CD8-positive, alpha-beta memory T cell (primary cell): ENCODE measurements at regions not wholly inside any gene's neighbourhood (a gene's known extent, or its start where the extent isn't known, plus 50 kb on each side); places are given as distances from the start of the nearest gene placed in this dataset.
A peak's percentile ranks its signal among the peaks of the same experiment; 100 is the strongest.

ENCODE experiments used
- CTCF ChIA-PET: fragments of 350-600 bp; sonication (Branson Sonifier 250); formaldehyde crosslinking; loops from one replicate; lab custom pipeline; 2021; ENCODE audit warnings: antibody characterized with exemption; lab: Charles Lee
- POLR2A ChIA-PET: fragments of 350-600 bp; sonication (Branson Sonifier 250); formaldehyde crosslinking; loops from one replicate; lab custom pipeline; 2021; ENCODE audit warnings: antibody characterized with exemption; lab: Charles Lee
- DNase-seq, 5 donors: peaks; one replicate each; pipeline versions ENCODE4 v3.0.0 to v3.0.0-alpha.2; 2020 to 2022; ENCODE audit warnings: mixed read lengths in 1 of 5
- H3K27ac ChIP-seq: one replicate; pipeline ENCODE4 v1.7.0; 2013; ENCODE audit warnings: low read depth, mild to moderate bottlenecking, low read length, moderate library complexity
- H3K27me3 ChIP-seq: 2 replicates; pipeline ENCODE4 v1.7.0; 2013; ENCODE audit warnings: low read length, mild to moderate bottlenecking; ENCODE audit not compliant: insufficient read depth, poor library complexity, severe bottlenecking
- H3K36me3 ChIP-seq: 2 replicates; pipeline ENCODE4 v1.7.0; 2013; ENCODE audit warnings: mild to moderate bottlenecking, low read length, moderate library complexity; ENCODE audit not compliant: insufficient read depth
- H3K4me1 ChIP-seq: 2 replicates; pipeline ENCODE4 v1.7.0; 2013; ENCODE audit warnings: mild to moderate bottlenecking, low read length, moderate library complexity; ENCODE audit not compliant: insufficient read depth
- H3K4me3 ChIP-seq: 2 replicates; pipeline ENCODE4 v1.7.0; 2013; ENCODE audit warnings: mild to moderate bottlenecking, low read length
- H3K9me3 ChIP-seq: 2 replicates; pipeline ENCODE4 v1.7.0; 2013; ENCODE audit warnings: mild to moderate bottlenecking, low read length
- H3K27ac Mint-ChIP-seq, 8 donors: one replicate each; pipeline ENCODE4 v1.8.0; 2020 to 2021; ENCODE audit warnings: mixed read lengths in 8 of 8, mild to moderate bottlenecking in 6 of 8, inconsistent platforms in 3 of 8, moderate library complexity in 3 of 8
- H3K27me3 Mint-ChIP-seq, 2 donors: one replicate each; pipeline ENCODE4 v1.8.0; 2020 to 2021; ENCODE audit warnings: mixed read lengths in 2 of 2, mild to moderate bottlenecking in 1 of 2, moderate library complexity in 1 of 2
- H3K36me3 Mint-ChIP-seq, 3 donors: one replicate each; pipeline ENCODE4 v1.8.0; 2020 to 2021; ENCODE audit warnings: mixed read lengths in 3 of 3, inconsistent platforms in 1 of 3, mild to moderate bottlenecking in 1 of 3
- H3K4me1 Mint-ChIP-seq, 3 donors: one replicate each; pipeline ENCODE4 v1.8.0; 2020 to 2021; ENCODE audit warnings: mixed read lengths in 3 of 3, inconsistent platforms in 1 of 3, mild to moderate bottlenecking in 1 of 3
- H3K4me3 Mint-ChIP-seq, 7 donors: one replicate each; pipeline ENCODE4 v1.8.0; 2020 to 2021; ENCODE audit warnings: mixed read lengths in 7 of 7, mild to moderate bottlenecking in 6 of 7, moderate library complexity in 4 of 7, inconsistent platforms in 2 of 7
- H3K9me3 Mint-ChIP-seq, 5 donors: one replicate each; pipeline ENCODE4 v1.8.0; 2020 to 2022; ENCODE audit warnings: mixed read lengths in 5 of 5, mild to moderate bottlenecking in 3 of 5, moderate library complexity in 2 of 5, inconsistent platforms in 1 of 5

- ChIA-PET CTCF (no interaction called here), POLR2A (no interaction called here)
- Histone ChIP-seq H3K4me3 (no peak overlapping the region), H3K36me3 (no peaks in the 10 kb centered on the region), H3K27me3 (no peaks in the 10 kb centered on the region), H3K9me3 (no peaks in the 10 kb centered on the region), H3K4me1 (no peaks in the 10 kb centered on the region), H3K27ac (no peak overlapping the region)
- Mint-ChIP-seq H3K27ac (no peak overlapping the region), H3K27me3 (no peaks in the 10 kb centered on the region), H3K4me3 (no peak overlapping the region), H3K4me1 (no peaks in the 10 kb centered on the region), H3K9me3 (peaks cover under 1 to 15% (median 3%) of the 10 kb centered on the region in 5 donors), H3K36me3 (no peaks in the 10 kb centered on the region)
- no peak for DNase-seq
Observed at GRCh38 chr5:89904442-89904841, 505.1 kb downstream of the CETN3 start.

GRCh38 chr5:89901983-89902382, 507.6 kb downstream of the CETN3 start:
- Histone ChIP-seq H3K36me3 (no peaks in the 10 kb centered on the region), H3K9me3 (no peaks in the 10 kb centered on the region), H3K27ac (no peak overlapping the region), H3K4me3 (no peak overlapping the region), H3K4me1 (no peaks in the 10 kb centered on the region), H3K27me3 (no peaks in the 10 kb centered on the region)
- Mint-ChIP-seq H3K36me3 (no peaks in the 10 kb centered on the region), H3K4me3 (no peak overlapping the region), H3K27ac (no peak overlapping the region), H3K4me1 (no peaks in the 10 kb centered on the region), H3K9me3 (peaks cover 2 to 21% (median 2%) of the 10 kb centered on the region in 5 donors), H3K27me3 (no peaks in the 10 kb centered on the region)
- DNase-seq = no peak
- POLR2A ChIA-PET = no interaction called here
- CTCF ChIA-PET = no interaction called here

DNA sequence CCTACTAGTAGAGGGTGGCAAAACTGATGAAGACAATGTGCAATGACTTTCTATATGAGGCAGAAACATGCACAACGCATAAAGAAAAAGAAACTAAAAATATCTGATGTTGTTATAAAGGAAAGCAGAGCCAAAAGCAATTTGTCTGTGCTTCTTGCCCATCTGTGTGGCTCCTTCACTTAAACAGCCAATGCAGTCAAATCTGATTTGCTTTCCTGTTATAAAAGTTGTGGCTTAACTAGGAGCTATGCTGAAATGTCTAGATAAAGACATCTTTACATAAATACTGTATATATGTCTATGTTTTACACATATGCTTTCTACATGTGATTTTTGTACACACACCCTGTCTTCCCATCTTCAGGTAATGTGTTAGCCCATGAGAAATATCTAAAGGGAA, 508.2 kb downstream of the CETN3 start:
- Mint-ChIP-seq H3K9me3 (peaks cover under 1 to 17% (median 2%) of the 10 kb centered on the region in 5 donors), H3K27me3 (no peaks in the 10 kb centered on the region), H3K4me3 (no peak overlapping the region), H3K4me1 (no peaks in the 10 kb centered on the region), H3K36me3 (no peaks in the 10 kb centered on the region), H3K27ac (no peak overlapping the region)
- no peak overlapping the region for H3K27ac ChIP-seq
- no peaks in the 10 kb centered on the region for H3K4me1 ChIP-seq
- H3K4me3 ChIP-seq = no peak overlapping the region
- ChIA-PET CTCF (no interaction called here), POLR2A (no interaction called here)
- no peaks in the 10 kb centered on the region for H3K9me3 ChIP-seq
- no peak for DNase-seq
- H3K36me3 ChIP-seq = no peaks in the 10 kb centered on the region
- H3K27me3 ChIP-seq = no peaks in the 10 kb centered on the region

GRCh38 chr5:89900346-89900745, 509.2 kb downstream of the CETN3 start:
- Histone ChIP-seq H3K27me3 (no peaks in the 10 kb centered on the region), H3K36me3 (no peaks in the 10 kb centered on the region), H3K9me3 (no peaks in the 10 kb centered on the region), H3K27ac (no peak overlapping the region), H3K4me3 (no peak overlapping the region), H3K4me1 (no peaks in the 10 kb centered on the region)
- Mint-ChIP-seq H3K9me3 (peaks cover 0 to 21% (median 2%) of the 10 kb centered on the region in 5 donors), H3K36me3 (no peaks in the 10 kb centered on the region), H3K27ac (peak overlapping the region in 1 of 8 donors; percentile 16), H3K4me3 (no peak overlapping the region), H3K27me3 (no peaks in the 10 kb centered on the region), H3K4me1 (no peaks in the 10 kb centered on the region)
- DNase-seq = no peak
- CTCF ChIA-PET = no interaction called here
- POLR2A ChIA-PET = no interaction called here

GRCh38 chr5:89899559-89899958, 510.0 kb downstream of the CETN3 start:
- POLR2A ChIA-PET = no interaction called here
- no peaks in the 10 kb centered on the region for H3K9me3 ChIP-seq
- H3K4me1 ChIP-seq = no peaks in the 10 kb centered on the region
- CTCF ChIA-PET = no interaction called here
- no peak overlapping the region for H3K4me3 ChIP-seq
- Mint-ChIP-seq H3K4me3 (no peak overlapping the region), H3K27ac (no peak overlapping the region), H3K9me3 (peaks cover 0 to 25% (median 2%) of the 10 kb centered on the region in 5 donors), H3K36me3 (no peaks in the 10 kb centered on the region), H3K27me3 (no peaks in the 10 kb centered on the region), H3K4me1 (no peaks in the 10 kb centered on the region)
- no peak for DNase-seq
- H3K36me3 ChIP-seq = no peaks in the 10 kb centered on the region
- no peak overlapping the region for H3K27ac ChIP-seq
- no peaks in the 10 kb centered on the region for H3K27me3 ChIP-seq

- no peak overlapping the region for H3K4me3 ChIP-seq
- peaks cover 5% of the 10 kb centered on the region for H3K9me3 ChIP-seq
- H3K27me3 Mint-ChIP-seq = no peaks in the 10 kb centered on the region
- no peak overlapping the region for H3K4me3 Mint-ChIP-seq
- H3K27me3 ChIP-seq = no peaks in the 10 kb centered on the region
- H3K36me3 ChIP-seq = no peaks in the 10 kb centered on the region
- H3K27ac ChIP-seq = no peak overlapping the region
- no peaks in the 10 kb centered on the region for H3K36me3 Mint-ChIP-seq
- CTCF ChIA-PET = no interaction called here
- no peaks in the 10 kb centered on the region for H3K4me1 ChIP-seq
- H3K9me3 Mint-ChIP-seq = peaks cover 9 to 35% (median 20%) of the 10 kb centered on the region in 5 donors
- no peaks in the 10 kb centered on the region for H3K4me1 Mint-ChIP-seq
- POLR2A ChIA-PET = no interaction called here
- H3K27ac Mint-ChIP-seq = no peak overlapping the region
- DNase-seq = no peak
Observed at GRCh38 chr5:89893546-89893945, 516.0 kb downstream of the CETN3 start.

GRCh38 chr5:89885670-89886069, 523.9 kb downstream of the CETN3 start:
- no peak overlapping the region for H3K27ac Mint-ChIP-seq
- CTCF ChIA-PET = no interaction called here
- H3K4me1 ChIP-seq = no peaks in the 10 kb centered on the region
- no peaks in the 10 kb centered on the region for H3K27me3 ChIP-seq
- no peak for DNase-seq
- no peaks in the 10 kb centered on the region for H3K36me3 ChIP-seq
- H3K36me3 Mint-ChIP-seq = no peaks in the 10 kb centered on the region
- H3K9me3 ChIP-seq = no peaks in the 10 kb centered on the region
- H3K9me3 Mint-ChIP-seq = peaks cover 0 to 10% (median 4%) of the 10 kb centered on the region in 5 donors
- H3K4me3 ChIP-seq = no peak overlapping the region
- POLR2A ChIA-PET = no interaction called here
- no peaks in the 10 kb centered on the region for H3K4me1 Mint-ChIP-seq
- no peak overlapping the region for H3K4me3 Mint-ChIP-seq
- H3K27me3 Mint-ChIP-seq = no peaks in the 10 kb centered on the region
- H3K27ac ChIP-seq = no peak overlapping the region

- Histone ChIP-seq H3K4me1 (no peaks in the 10 kb centered on the region), H3K27ac (no peak overlapping the region), H3K4me3 (no peak overlapping the region), H3K27me3 (no peaks in the 10 kb centered on the region), H3K9me3 (no peaks in the 10 kb centered on the region), H3K36me3 (no peaks in the 10 kb centered on the region)
- ChIA-PET CTCF (no interaction called here), POLR2A (no interaction called here)
- Mint-ChIP-seq H3K9me3 (peaks cover 3 to 16% (median 4%) of the 10 kb centered on the region in 5 donors), H3K36me3 (no peaks in the 10 kb centered on the region), H3K27ac (no peak overlapping the region), H3K4me3 (no peak overlapping the region), H3K27me3 (no peaks in the 10 kb centered on the region), H3K4me1 (no peaks in the 10 kb centered on the region)
- DNase-seq = no peak
Observed at GRCh38 chr5:89883967-89884366, 525.6 kb downstream of the CETN3 start.
